ENCODE measurements at regions not wholly inside any gene's neighbourhood (a gene's known extent, or its start where the extent isn't known, plus 50 kb on each side); places are given as distances from the start of the nearest gene placed in this dataset.

DNA sequence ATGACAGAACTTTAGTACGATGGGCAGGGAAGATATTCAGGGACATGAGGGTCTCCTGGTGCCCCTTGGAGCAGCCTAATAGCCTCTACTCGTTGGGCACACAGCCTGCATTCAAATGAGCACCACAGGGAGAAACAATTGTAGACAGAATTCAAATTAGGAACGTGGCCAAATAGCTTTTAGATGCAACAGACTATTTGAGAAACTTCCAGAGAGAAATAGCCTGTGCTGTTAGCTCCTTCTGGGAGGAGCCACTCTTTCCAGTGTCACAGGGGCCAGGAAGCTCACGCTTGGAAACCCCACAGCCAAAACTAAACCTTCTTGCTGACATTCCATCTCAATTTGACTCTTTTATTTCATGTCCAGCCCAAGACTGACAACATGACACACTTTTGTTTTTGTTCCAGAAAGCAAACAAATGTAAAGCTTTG, 114.5 kb downstream of the RPAP3 start:
- H3K4me3 ChIP-seq (ENCODE audit: low read depth, low read length) = no peak overlapping the region
- no peaks in the 10 kb centered on the region for H3K9me3 ChIP-seq (ENCODE audit: control insufficient read depth, insufficient read depth, low read depth, low read length)
- TF ChIP-seq ZNF549 (tag by site-specific recombination; IDR thresholded peaks at IDR 0.05) = no peak
- TF ChIP-seq REPIN1 (tag by site-specific recombination; IDR thresholded peaks at IDR 0.05; ENCODE audit: low read depth) = no peak
- TF ChIP-seq ZFHX2 (tag by site-specific recombination; conservative IDR thresholded peaks at IDR 0.05) = no peak
- TF ChIP-seq GLIS2 (tag by site-specific recombination; IDR thresholded peaks at IDR 0.05) = no peak
- TF ChIP-seq ZBTB1 (tag by site-specific recombination; IDR thresholded peaks at IDR 0.05) = no peak
- TF ChIP-seq ZNF785 (tag by site-specific recombination; IDR thresholded peaks at IDR 0.05) = no peak
- no peak for TF ChIP-seq ZNF416 (tag by site-specific recombination; IDR thresholded peaks at IDR 0.05)
- no peak for TF ChIP-seq ZNF701 (tag by site-specific recombination; IDR thresholded peaks at IDR 0.05)
- TF ChIP-seq ZNF544 (tag by site-specific recombination; IDR thresholded peaks at IDR 0.05) = no peak
- TF ChIP-seq SP2 (tag by site-specific recombination; IDR thresholded peaks at IDR 0.05) = no peak
- no peak for TF ChIP-seq MZF1 (tag by site-specific recombination; IDR thresholded peaks at IDR 0.05; ENCODE audit: borderline replicate concordance)
- no peak for TF ChIP-seq ZBTB17 (tag by site-specific recombination; IDR thresholded peaks at IDR 0.05)
- TF ChIP-seq ZNF48 (tag by site-specific recombination; IDR thresholded peaks at IDR 0.05) = no peak
- no peak for TF ChIP-seq ZNF112 (tag by site-specific recombination; IDR thresholded peaks at IDR 0.05)
- TF ChIP-seq, protein P1, sequence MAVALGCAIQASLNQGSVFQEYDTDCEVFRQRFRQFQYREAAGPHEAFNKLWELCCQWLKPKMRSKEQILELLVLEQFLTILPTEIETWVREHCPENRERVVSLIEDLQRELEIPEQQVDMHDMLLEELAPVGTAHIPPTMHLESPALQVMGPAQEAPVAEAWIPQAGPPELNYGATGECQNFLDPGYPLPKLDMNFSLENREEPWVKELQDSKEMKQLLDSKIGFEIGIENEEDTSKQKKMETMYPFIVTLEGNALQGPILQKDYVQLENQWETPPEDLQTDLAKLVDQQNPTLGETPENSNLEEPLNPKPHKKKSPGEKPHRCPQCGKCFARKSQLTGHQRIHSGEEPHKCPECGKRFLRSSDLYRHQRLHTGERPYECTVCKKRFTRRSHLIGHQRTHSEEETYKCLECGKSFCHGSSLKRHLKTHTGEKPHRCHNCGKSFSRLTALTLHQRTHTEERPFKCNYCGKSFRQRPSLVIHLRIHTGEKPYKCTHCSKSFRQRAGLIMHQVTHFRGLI (tag by site-specific recombination; IDR thresholded peaks at IDR 0.05) = no peak
- TF ChIP-seq ZNF354C (tag by site-specific recombination; IDR thresholded peaks at IDR 0.05; ENCODE audit: borderline replicate concordance, low read depth) = no peak
- no peak for TF ChIP-seq ZNF776 (tag by site-specific recombination; IDR thresholded peaks at IDR 0.05; ENCODE audit: borderline replicate concordance)
- TF ChIP-seq ZNF248 (tag by site-specific recombination; IDR thresholded peaks at IDR 0.05) = no peak
- TF ChIP-seq, protein P2, sequence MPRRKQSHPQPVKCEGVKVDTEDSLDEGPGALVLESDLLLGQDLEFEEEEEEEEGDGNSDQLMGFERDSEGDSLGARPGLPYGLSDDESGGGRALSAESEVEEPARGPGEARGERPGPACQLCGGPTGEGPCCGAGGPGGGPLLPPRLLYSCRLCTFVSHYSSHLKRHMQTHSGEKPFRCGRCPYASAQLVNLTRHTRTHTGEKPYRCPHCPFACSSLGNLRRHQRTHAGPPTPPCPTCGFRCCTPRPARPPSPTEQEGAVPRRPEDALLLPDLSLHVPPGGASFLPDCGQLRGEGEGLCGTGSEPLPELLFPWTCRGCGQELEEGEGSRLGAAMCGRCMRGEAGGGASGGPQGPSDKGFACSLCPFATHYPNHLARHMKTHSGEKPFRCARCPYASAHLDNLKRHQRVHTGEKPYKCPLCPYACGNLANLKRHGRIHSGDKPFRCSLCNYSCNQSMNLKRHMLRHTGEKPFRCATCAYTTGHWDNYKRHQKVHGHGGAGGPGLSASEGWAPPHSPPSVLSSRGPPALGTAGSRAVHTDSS (tag by site-specific recombination; IDR thresholded peaks at IDR 0.05) = no peak
- no peak for TF ChIP-seq ZNF558 (tag by site-specific recombination; IDR thresholded peaks at IDR 0.05)
- CTCF ChIA-PET = interaction anchor here (0.7 to 0.8 kb wide), 2 partner anchors 88 to 460 kb away, joined by 3 read pairs; no protein-coding TSS in a partner anchor
- H3K27ac ChIP-seq (ENCODE audit: extremely low read depth, low read depth, low read length) = no peak overlapping the region
- H3K4me1 ChIP-seq (ENCODE audit: control insufficient read depth, insufficient read depth, low read length) = no peaks in the 10 kb centered on the region
- no peaks in the 10 kb centered on the region for H3K36me3 ChIP-seq (ENCODE audit: control insufficient read depth in 2 of 2, insufficient read depth in 1 of 2, low read length in 2 of 2)
- POLR2A ChIA-PET = no interaction called here

DNA sequence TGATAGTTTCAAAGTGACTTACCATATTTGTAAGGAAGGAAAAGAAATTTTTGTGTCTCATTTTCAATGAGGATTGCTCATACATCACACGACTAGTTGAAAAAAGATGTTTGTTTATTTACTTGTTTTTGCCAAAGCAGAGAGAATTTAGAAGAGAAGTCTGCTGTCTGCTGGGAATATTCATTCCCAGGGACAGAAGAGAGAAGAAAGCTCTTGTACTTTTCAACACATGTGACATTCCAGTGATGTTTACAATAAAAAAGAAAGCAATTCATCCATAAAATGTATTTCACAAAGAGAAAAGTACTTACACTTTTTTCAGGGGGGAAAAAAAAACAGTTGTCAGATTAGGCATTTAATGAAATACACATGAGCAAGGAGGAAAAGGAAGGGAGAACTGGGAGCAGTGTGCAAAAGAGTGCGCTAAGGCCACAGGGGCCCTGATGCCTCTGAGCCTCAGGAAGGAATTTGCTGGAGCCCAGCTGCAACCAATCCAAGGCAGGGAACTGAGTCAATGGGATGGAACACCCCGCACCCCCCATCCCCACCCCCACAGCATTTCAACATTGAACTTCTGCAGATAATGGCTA, 115.0 kb downstream of the RPAP3 start:
- H3K36me3 ChIP-seq (ENCODE audit: control insufficient read depth in 2 of 2, insufficient read depth in 1 of 2, low read length in 2 of 2) = no peaks in the 10 kb centered on the region
- ChIA-PET CTCF (interaction anchor here (0.7 kb wide), 2 partner anchors 87 to 172 kb away, joined by 3 read pairs; no protein-coding TSS in a partner anchor), POLR2A (no interaction called here)
- no peaks in the 10 kb centered on the region for H3K9me3 ChIP-seq (ENCODE audit: control insufficient read depth, insufficient read depth, low read depth, low read length)
- no peak for TF ChIP-seq ZNF621 (tag by site-specific recombination; IDR thresholded peaks at IDR 0.05)
- TF ChIP-seq ZNF626 (tag by site-specific recombination; IDR thresholded peaks at IDR 0.05) = no peak
- TF ChIP-seq ZNF610 (tag by site-specific recombination; IDR thresholded peaks at IDR 0.05; ENCODE audit: borderline replicate concordance) = no peak
- no peak for TF ChIP-seq ZNF843 (tag by site-specific recombination; IDR thresholded peaks at IDR 0.05)
- no peak for TF ChIP-seq ZNF623 (tag by site-specific recombination; IDR thresholded peaks at IDR 0.05)
- H3K4me3 ChIP-seq (ENCODE audit: low read depth, low read length) = no peak overlapping the region
- H3K27ac ChIP-seq (ENCODE audit: extremely low read depth, low read depth, low read length) = no peak overlapping the region
- H3K4me1 ChIP-seq (ENCODE audit: control insufficient read depth, insufficient read depth, low read length) = no peaks in the 10 kb centered on the region
